Sigmoid colon (tissue), 6 donors: ENCODE measurements at regions not wholly inside any gene's neighbourhood (a gene's known extent, or its start where the extent isn't known, plus 50 kb on each side); places are given as distances from the start of the nearest gene placed in this dataset.

Experiments
- DNase-seq: peaks from one replicate; pipeline ENCODE4 v3.0.0-alpha.2; 2019
- H3K27ac ChIP-seq, 4 donors: fragments of 200-600 bp; sonication (generic); one replicate each; pipeline ENCODE4 v1.5.1; 2016 to 2019; ENCODE audit warnings: mild to moderate bottlenecking in 1 of 4
- H3K27me3 ChIP-seq, 3 donors: fragments of 200-600 bp; sonication (generic); one replicate each; pipeline ENCODE4 v1.5.1; 2019; ENCODE audit warnings: mild to moderate bottlenecking in 1 of 3
- H3K36me3 ChIP-seq, 4 donors: fragments of 200-600 bp; sonication (generic); one replicate each; pipeline ENCODE4 v1.5.1; 2016 to 2019
- H3K4me1 ChIP-seq, 4 donors: fragments of 200-600 bp; sonication (generic); one replicate each; pipeline ENCODE4 v1.5.1; 2017 to 2019
- H3K4me3 ChIP-seq, 4 donors: fragments of 200-600 bp; sonication (generic); one replicate each; pipeline ENCODE4 v1.5.1; 2017 to 2019; ENCODE audit warnings: mild to moderate bottlenecking in 2 of 4, moderate library complexity in 1 of 4
- H3K9me3 ChIP-seq, 4 donors: fragments of 200-600 bp in 3 of 4; sonication (generic) in 3 of 4; one replicate each; pipeline versions ENCODE4 v1.5.1 to v1.6.1; 2013 to 2019
- EP300 ChIP-seq, 4 donors: sonication (generic); formaldehyde crosslinking; IDR thresholded peaks; one replicate each; pipeline ENCODE4 v1.6.1; 2017; ENCODE audit warnings: antibody characterized with exemption in 4 of 4
- POLR2A ChIP-seq, 2 donors: fragments of 450-650 bp; IDR thresholded peaks; one replicate each; pipeline ENCODE4 v1.6.1; 2016; ENCODE audit warnings: antibody characterized with exemption in 2 of 2, mild to moderate bottlenecking in 2 of 2, moderate library complexity in 2 of 2
- POLR2AphosphoS5 ChIP-seq, 4 donors: sonication (generic); formaldehyde crosslinking; IDR thresholded peaks; one replicate each; pipeline ENCODE4 v1.6.1; 2017; ENCODE audit warnings: antibody characterized with exemption in 4 of 4
- WGBS, 2 donors: extraction: QIAGEN DNeasy Blood & Tissue Kit; methylation state at CpG; one replicate each; pipeline ENCODE4 v1.1.7; 2013; 5-methylcytosine and 5-hydroxymethylcytosine counted together
- intact Hi-C: fragments of 100-400 bp; cut with DNase I; formaldehyde crosslinking; loops from one replicate; pipeline ENCODE4 v1.15.1; 2023
- TF ChIP-seq, protein P1 (sequence below), 4 experiments: fragments of 450-650 bp in 3 of 4; fragments of 200-600 bp in 1 of 4; IDR thresholded peaks; one replicate each; pipeline ENCODE4 v1.5.1; 2016 to 2019; ENCODE audit warnings: antibody characterized with exemption in 4 of 4, mild to moderate bottlenecking in 3 of 4, moderate library complexity in 2 of 4
- donor health status: healthy with polysubstance abuse.
- donor health status: healthy.

DNA sequence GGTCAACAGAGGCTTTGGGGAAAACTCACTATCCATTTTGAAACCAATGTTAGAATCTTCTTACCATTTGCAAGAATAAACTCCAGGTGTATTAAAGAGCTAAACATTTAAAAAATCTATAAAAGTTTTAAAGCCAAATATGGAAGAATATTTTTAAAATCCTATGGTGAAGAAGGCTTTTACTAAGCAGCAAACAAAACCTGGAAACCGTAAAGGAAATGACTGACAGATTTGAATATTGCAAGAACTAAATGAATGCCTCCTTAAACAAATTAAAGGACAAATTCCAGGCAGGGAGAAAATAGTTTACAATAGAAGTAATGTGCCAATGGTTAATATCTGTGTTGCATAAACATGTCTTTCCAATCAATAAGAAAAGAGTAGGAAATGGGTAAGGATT is 68.1 kb downstream of the KLF15 start:
- H3K4me3 ChIP-seq = no peak overlapping the region
- no peak for TF ChIP-seq POLR2A (IDR thresholded peaks at IDR 0.05)
- TF ChIP-seq POLR2AphosphoS5 (IDR thresholded peaks at IDR 0.05) = no peak
- no peak for TF ChIP-seq EP300 (IDR thresholded peaks at IDR 0.05)
- TF ChIP-seq, protein P1, sequence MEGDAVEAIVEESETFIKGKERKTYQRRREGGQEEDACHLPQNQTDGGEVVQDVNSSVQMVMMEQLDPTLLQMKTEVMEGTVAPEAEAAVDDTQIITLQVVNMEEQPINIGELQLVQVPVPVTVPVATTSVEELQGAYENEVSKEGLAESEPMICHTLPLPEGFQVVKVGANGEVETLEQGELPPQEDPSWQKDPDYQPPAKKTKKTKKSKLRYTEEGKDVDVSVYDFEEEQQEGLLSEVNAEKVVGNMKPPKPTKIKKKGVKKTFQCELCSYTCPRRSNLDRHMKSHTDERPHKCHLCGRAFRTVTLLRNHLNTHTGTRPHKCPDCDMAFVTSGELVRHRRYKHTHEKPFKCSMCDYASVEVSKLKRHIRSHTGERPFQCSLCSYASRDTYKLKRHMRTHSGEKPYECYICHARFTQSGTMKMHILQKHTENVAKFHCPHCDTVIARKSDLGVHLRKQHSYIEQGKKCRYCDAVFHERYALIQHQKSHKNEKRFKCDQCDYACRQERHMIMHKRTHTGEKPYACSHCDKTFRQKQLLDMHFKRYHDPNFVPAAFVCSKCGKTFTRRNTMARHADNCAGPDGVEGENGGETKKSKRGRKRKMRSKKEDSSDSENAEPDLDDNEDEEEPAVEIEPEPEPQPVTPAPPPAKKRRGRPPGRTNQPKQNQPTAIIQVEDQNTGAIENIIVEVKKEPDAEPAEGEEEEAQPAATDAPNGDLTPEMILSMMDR (IDR thresholded peaks at IDR 0.05) = no peak
- no peak for DNase-seq
- H3K27me3 ChIP-seq = no peaks in the 10 kb centered on the region
- no peaks in the 10 kb centered on the region for H3K9me3 ChIP-seq
- H3K4me1 ChIP-seq = peaks cover 0 to 23% (median 23%) of the 10 kb centered on the region in 4 donors
- peak overlapping the region in 3 of 4 donors; percentile 87 to 88 (median 87) for H3K27ac ChIP-seq
- H3K36me3 ChIP-seq = no peaks in the 10 kb centered on the region
- intact Hi-C loops = no loop called here
- 44 to 55% methylated on average over 1 of the region's 1 CpG for WGBS, 2 donors

DNA sequence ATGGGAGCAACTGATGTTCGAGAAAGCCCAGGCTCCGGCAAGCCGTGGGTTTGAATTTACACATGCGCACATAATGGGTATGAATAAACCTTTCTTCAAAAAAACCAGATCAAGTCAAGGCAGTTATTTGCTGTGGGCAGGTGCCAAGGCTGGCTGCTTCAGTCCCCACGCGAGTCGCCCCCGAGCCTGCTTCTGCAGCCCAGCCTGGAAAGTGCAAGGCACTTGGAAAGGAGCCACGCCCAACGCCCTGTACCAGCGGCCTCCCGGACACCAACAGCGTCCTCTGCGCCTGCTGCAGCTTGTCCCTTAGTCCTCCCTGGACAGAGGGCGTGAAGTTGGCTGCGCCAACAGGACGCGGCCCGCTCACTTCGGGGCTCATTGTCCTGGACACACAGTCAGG is 68.9 kb downstream of the KLF15 start:
- H3K36me3 ChIP-seq = no peaks in the 10 kb centered on the region
- H3K4me1 ChIP-seq = peaks cover 0 to 23% (median 23%) of the 10 kb centered on the region in 4 donors
- DNase-seq = peak; percentile 77
- H3K4me3 ChIP-seq = peak overlapping the region in 3 of 4 donors; percentile 48 to 54 (median 51)
- H3K27me3 ChIP-seq = no peaks in the 10 kb centered on the region
- intact Hi-C loops = no loop called here
- no peaks in the 10 kb centered on the region for H3K9me3 ChIP-seq
- peak overlapping the region; percentile 87 to 88 (median 87) for H3K27ac ChIP-seq
- TF ChIP-seq EP300 (IDR thresholded peaks at IDR 0.05) = no peak
- TF ChIP-seq POLR2AphosphoS5 (IDR thresholded peaks at IDR 0.05) = no peak
- TF ChIP-seq POLR2A (IDR thresholded peaks at IDR 0.05) = no peak
- TF ChIP-seq, protein P1 (IDR thresholded peaks at IDR 0.05) = no peak
- 23 to 28% methylated on average over 20 of the region's 20 CpGs for WGBS, 2 donors

DNA sequence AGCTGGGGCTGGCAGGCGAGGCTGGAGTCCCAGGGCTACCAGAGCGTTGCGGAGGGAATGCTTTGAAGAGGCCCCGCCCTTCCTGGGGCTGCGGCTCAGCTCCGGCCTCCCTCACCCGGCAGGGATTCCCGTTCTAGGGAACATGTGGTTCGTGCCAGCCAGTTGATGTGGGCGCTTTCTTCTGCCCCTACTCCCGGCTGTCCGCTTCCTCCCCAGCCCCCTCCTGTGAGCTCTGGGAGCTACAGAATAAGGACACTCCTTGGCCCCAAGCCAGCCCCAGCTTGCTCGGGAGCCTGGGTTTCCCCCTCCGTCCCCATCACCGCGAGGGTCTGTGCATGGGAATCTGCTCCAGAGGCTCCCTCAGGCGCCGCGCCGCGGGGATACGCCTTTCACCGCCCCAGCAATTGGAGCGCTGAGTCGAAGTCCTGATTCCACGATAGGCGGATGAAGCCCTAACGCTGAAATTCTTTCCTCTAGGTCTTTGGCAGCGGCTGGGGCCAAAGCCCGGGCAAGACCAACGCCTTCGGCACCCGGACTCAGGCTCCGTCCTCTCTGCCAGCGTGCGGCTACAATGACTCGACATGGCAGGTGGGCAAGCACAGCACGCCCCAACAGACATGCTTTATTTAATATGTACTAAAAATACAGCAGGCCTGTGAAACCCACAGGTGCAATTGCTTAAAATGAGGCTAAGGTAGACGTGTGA is 69.5 kb downstream of the KLF15 start:
- TF ChIP-seq POLR2A (IDR thresholded peaks at IDR 0.05) = no peak
- peak in 3 of 4 donors; percentile 44 to 71 (median 59) for TF ChIP-seq POLR2AphosphoS5 (IDR thresholded peaks at IDR 0.05)
- peak in 1 of 4 donors; percentile 25 for TF ChIP-seq EP300 (IDR thresholded peaks at IDR 0.05)
- WGBS, 2 donors = 2 to 5% methylated on average over 39 of the region's 39 CpGs
- intact Hi-C loops = loop anchor here (1.0 to 2.0 kb wide), 2 partner anchors 17 to 70 kb away; partner anchors contain the start of gene KLF15
- peaks cover 0 to 23% (median 23%) of the 10 kb centered on the region in 4 donors for H3K4me1 ChIP-seq
- no peaks in the 10 kb centered on the region for H3K36me3 ChIP-seq
- DNase-seq = peak; percentile 92
- no peaks in the 10 kb centered on the region for H3K9me3 ChIP-seq
- H3K27ac ChIP-seq = peak overlapping the region; percentile 87 to 88 (median 87)
- H3K4me3 ChIP-seq = peak overlapping the region; percentile 32 to 54 (median 50)
- H3K27me3 ChIP-seq = no peaks in the 10 kb centered on the region

DNA sequence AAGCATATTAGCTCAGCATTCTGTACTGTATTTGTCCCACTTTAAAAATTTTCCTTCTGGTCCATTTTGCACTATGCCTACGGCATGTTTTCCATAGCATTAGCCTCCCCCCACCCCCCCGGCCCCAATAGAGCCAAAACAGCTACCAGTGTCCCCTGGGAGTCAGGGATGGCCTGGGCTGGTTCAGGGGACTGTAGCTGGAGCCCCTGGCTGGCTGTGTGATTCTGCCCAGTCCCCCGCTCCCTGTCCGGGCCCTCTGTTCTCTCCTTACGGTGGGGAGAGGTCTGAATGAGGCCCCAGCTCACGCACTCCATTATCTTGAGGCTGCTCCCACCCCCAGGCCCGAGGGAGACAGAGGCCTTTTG is 70.1 kb downstream of the KLF15 start:
- intact Hi-C loops = loop anchor here (1.0 to 2.0 kb wide), 2 partner anchors 16 to 70 kb away; partner anchors contain the start of gene KLF15
- peak overlapping the region; percentile 32 to 54 (median 50) for H3K4me3 ChIP-seq
- peaks cover 0 to 23% (median 23%) of the 10 kb centered on the region in 4 donors for H3K4me1 ChIP-seq
- no peaks in the 10 kb centered on the region for H3K9me3 ChIP-seq
- WGBS, 2 donors = 26 to 28% methylated on average over 7 of the region's 7 CpGs
- H3K36me3 ChIP-seq = no peaks in the 10 kb centered on the region
- no peak for DNase-seq
- H3K27me3 ChIP-seq = no peaks in the 10 kb centered on the region
- H3K27ac ChIP-seq = peak overlapping the region; percentile 87 to 88 (median 87)
- TF ChIP-seq POLR2A (IDR thresholded peaks at IDR 0.05) = no peak
- no peak for TF ChIP-seq EP300 (IDR thresholded peaks at IDR 0.05)
- TF ChIP-seq, protein P1 (IDR thresholded peaks at IDR 0.05) = no peak
- TF ChIP-seq POLR2AphosphoS5 (IDR thresholded peaks at IDR 0.05) = no peak

DNA sequence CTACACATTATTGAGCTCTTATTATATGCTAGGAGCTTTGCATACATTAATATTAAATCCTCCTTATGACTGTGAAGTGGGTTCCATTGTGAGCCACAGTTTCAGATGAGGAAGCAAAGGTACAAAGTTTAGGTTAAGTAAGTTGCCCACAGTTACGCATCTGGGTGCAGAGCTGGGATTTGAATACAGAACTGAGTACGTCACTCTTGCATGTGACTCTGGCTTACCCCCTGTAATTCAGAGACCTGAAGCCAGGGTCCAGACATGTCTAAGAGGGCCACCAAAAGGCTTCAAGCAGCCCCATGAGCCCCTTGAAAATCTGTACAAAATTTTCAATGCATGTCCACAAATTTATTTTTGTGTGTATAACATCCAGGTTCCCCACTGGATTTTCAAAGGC is 71.8 kb downstream of the KLF15 start:
- Histone ChIP-seq H3K36me3 (no peaks in the 10 kb centered on the region), H3K27me3 (no peaks in the 10 kb centered on the region), H3K9me3 (no peaks in the 10 kb centered on the region), H3K4me1 (peaks cover 0 to 23% (median 23%) of the 10 kb centered on the region in 4 donors), H3K4me3 (no peak overlapping the region), H3K27ac (no peak overlapping the region)
- 91 to 97% methylated on average over 2 of the region's 2 CpGs for WGBS, 2 donors
- intact Hi-C loops = no loop called here
- TF ChIP-seq POLR2A (IDR thresholded peaks at IDR 0.05) (no peak), POLR2AphosphoS5 (IDR thresholded peaks at IDR 0.05) (no peak)
- DNase-seq = no peak
